Mesenchymal stem cell (in vitro differentiated cells and primary cell): ENCODE measurements at regions not wholly inside any gene's neighbourhood (a gene's known extent, or its start where the extent isn't known, plus 50 kb on each side); places are given as distances from the start of the nearest gene placed in this dataset.

ENCODE experiments used
- DNase-seq: peaks from one replicate; pipeline ENCODE4 v3.0.0-alpha.2; 2013
- H2AFZ ChIP-seq: one replicate; pipeline ENCODE4 v1.6.1; 2013; ENCODE audit warnings: low read depth, mild to moderate bottlenecking, control low read depth, inconsistent platforms, low read length, moderate library complexity
- H2AK5ac ChIP-seq: 2 replicates; pipeline ENCODE4 v1.6.1; 2013; ENCODE audit warnings: low read length, moderate library complexity, mild to moderate bottlenecking, inconsistent platforms; ENCODE audit not compliant: severe bottlenecking
- H2BK120ac ChIP-seq: one replicate; pipeline ENCODE4 v1.6.1; 2013; ENCODE audit warnings: low read depth, mild to moderate bottlenecking, inconsistent platforms, low read length, moderate library complexity
- H2BK12ac ChIP-seq, 2 experiments: one replicate each; pipeline ENCODE4 v1.6.1; 2013; ENCODE audit warnings: inconsistent platforms in 2 of 2, low read length in 2 of 2, mild to moderate bottlenecking in 2 of 2, moderate library complexity in 2 of 2, control low read depth in 1 of 2
- H2BK15ac ChIP-seq: one replicate; pipeline ENCODE4 v1.6.1; 2013; ENCODE audit warnings: mild to moderate bottlenecking, low read depth, inconsistent platforms; ENCODE audit not compliant: poor library complexity, severe bottlenecking
- H2BK5ac ChIP-seq: 2 replicates; pipeline ENCODE4 v1.6.1; 2013; ENCODE audit warnings: low read depth, mild to moderate bottlenecking, low read length, control low read depth, inconsistent platforms; ENCODE audit not compliant: poor library complexity, severe bottlenecking
- H3K14ac ChIP-seq, 2 experiments: one replicate each; pipeline ENCODE4 v1.6.1; 2013; ENCODE audit warnings: inconsistent platforms in 2 of 2, low read length in 2 of 2, control low read depth in 1 of 2, mild to moderate bottlenecking in 1 of 2, moderate library complexity in 1 of 2
- H3K18ac ChIP-seq, 2 experiments: one replicate each; pipeline ENCODE4 v1.6.1; 2013; ENCODE audit warnings: inconsistent platforms in 2 of 2, low read length in 2 of 2, control low read depth in 1 of 2, low read depth in 1 of 2, mild to moderate bottlenecking in 1 of 2
- H3K23ac ChIP-seq, 2 experiments: one replicate each; pipeline ENCODE4 v1.6.1; 2013; ENCODE audit warnings: inconsistent platforms in 2 of 2, low read length in 2 of 2, mild to moderate bottlenecking in 2 of 2, moderate library complexity in 2 of 2, control low read depth in 1 of 2
- H3K27ac ChIP-seq: 2 replicates; pipeline ENCODE4 v1.5.1; 2013; ENCODE audit warnings: mild to moderate bottlenecking, moderate library complexity, low read length, control low read depth, inconsistent platforms; ENCODE audit not compliant: poor library complexity, severe bottlenecking
- H3K27me3 ChIP-seq, 2 experiments: 2 replicates each; pipeline versions ENCODE4 v1.6.1 to v1.7.0; 2013; ENCODE audit warnings: low read length in 2 of 2, mild to moderate bottlenecking in 2 of 2, moderate library complexity in 2 of 2, control low read depth in 1 of 2, inconsistent platforms in 1 of 2; ENCODE audit not compliant: control insufficient read depth in 1 of 2, insufficient read depth in 1 of 2
- H3K36me3 ChIP-seq, 2 experiments: 2 replicates each; pipeline versions ENCODE4 v1.6.1 to v1.7.0; 2013; ENCODE audit warnings: low read length in 2 of 2, control low read depth in 1 of 2, inconsistent platforms in 1 of 2, low read depth in 1 of 2, mild to moderate bottlenecking in 1 of 2; ENCODE audit not compliant: insufficient read depth in 2 of 2, control insufficient read depth in 1 of 2
- H3K4ac ChIP-seq, 2 experiments: one replicate each; pipeline ENCODE4 v1.6.1; 2013; ENCODE audit warnings: inconsistent platforms in 2 of 2, low read length in 2 of 2, mild to moderate bottlenecking in 2 of 2, moderate library complexity in 2 of 2, control low read depth in 1 of 2, low read depth in 1 of 2
- H3K4me1 ChIP-seq: 2 replicates; pipeline ENCODE4 v1.6.1; 2013; ENCODE audit warnings: low read depth, low read length, control low read depth; ENCODE audit not compliant: control insufficient read depth, insufficient read depth
- H3K4me2 ChIP-seq: 2 replicates; pipeline ENCODE4 v1.6.1; 2013; ENCODE audit warnings: low read length, mild to moderate bottlenecking, inconsistent platforms; ENCODE audit not compliant: poor library complexity, severe bottlenecking
- H3K4me3 ChIP-seq, 2 experiments: 2 replicates each; pipeline versions ENCODE4 v1.5.1 to v1.7.0; 2013; ENCODE audit warnings: low read length in 2 of 2, mild to moderate bottlenecking in 2 of 2, control low read depth in 1 of 2, low read depth in 1 of 2; ENCODE audit not compliant: insufficient read depth in 1 of 2
- H3K79me1 ChIP-seq: replicated peaks from 2 replicates; pipeline ENCODE4 v1.6.1; 2013; ENCODE audit warnings: mild to moderate bottlenecking, control low read depth, low read length, inconsistent platforms; ENCODE audit not compliant: poor library complexity, severe bottlenecking
- H3K9ac ChIP-seq: 2 replicates; pipeline ENCODE4 v1.7.0; 2013; ENCODE audit warnings: mild to moderate bottlenecking, low read length, moderate library complexity
- H3K9me3 ChIP-seq: 2 replicates; pipeline ENCODE4 v1.7.0; 2013; ENCODE audit warnings: mild to moderate bottlenecking, low read length; ENCODE audit not compliant: control insufficient read depth
- H4K8ac ChIP-seq: one replicate; pipeline ENCODE4 v1.6.1; 2013; ENCODE audit warnings: inconsistent platforms, mild to moderate bottlenecking, low read length, moderate library complexity
- H4K91ac ChIP-seq: one replicate; pipeline ENCODE4 v1.6.1; 2013; ENCODE audit warnings: mild to moderate bottlenecking, low read length, inconsistent platforms
- WGBS: methylation state at CpG from one replicate; pipeline ENCODE4 v1.1.7; 2013; ENCODE audit warnings: mixed read lengths; 5-methylcytosine and 5-hydroxymethylcytosine counted together

DNA sequence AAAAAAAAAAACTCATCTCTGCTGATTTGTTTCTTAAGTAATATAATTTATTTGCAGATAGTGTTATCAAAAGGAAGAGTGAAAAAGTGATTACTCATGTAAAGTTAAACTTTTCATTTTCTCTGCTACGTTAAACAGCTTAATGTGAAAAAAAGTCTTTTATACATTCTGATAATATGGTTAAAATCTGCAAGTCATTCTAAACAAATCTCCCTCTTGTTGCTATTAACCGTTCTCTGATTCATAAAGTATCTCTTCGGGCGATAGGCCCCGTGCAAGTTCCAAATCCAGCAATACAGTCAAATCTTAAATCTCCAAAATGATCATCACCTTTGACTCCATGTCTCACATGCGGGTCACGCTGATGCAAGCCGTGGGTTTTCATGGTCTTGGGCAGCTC lies 732.0 kb downstream of the TAF11L14 start:
- Histone ChIP-seq H3K9ac (no peak overlapping the region), H3K4me3 (no peak overlapping the region), H4K91ac (no peak overlapping the region), H2BK120ac (no peak overlapping the region), H3K18ac (no peak overlapping the region), H3K4me2 (no peak overlapping the region), H3K23ac (no peak overlapping the region), H2BK15ac (no peak overlapping the region), H3K9me3 (no peaks in the 10 kb centered on the region), H3K14ac (no peak overlapping the region), H3K79me1 (no peaks in the 10 kb centered on the region), H3K27ac (no peak overlapping the region), H4K8ac (no peak overlapping the region), H2AK5ac (no peak overlapping the region), H3K4me1 (no peaks in the 10 kb centered on the region), H2BK5ac (no peak overlapping the region), H3K27me3 (no peaks in the 10 kb centered on the region), H3K36me3 (no peaks in the 10 kb centered on the region), H2AFZ (no peak overlapping the region), H2BK12ac (no peak overlapping the region), H3K4ac (no peak overlapping the region)
- WGBS: 94% methylated on average over 7 of the region's 8 CpGs
- no peak for DNase-seq

DNA sequence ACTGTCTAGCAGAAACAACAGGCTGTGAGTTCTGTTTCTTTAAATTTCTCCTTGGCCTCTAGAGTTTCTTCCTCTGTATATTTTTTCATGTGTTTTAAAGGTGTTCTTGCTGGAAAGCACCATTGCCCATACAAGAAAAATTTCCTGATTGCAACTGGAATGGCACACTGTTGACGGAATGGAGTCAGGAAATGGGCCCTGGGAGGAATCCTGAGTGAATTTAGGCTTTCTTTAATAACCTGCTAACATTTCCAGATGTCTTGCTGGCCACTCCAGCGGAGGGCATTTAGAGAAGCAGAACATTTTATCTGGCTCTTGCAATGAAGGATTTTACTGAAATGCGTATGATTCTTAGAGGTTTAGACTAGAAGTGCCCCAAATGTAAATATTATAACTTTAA lies 736.3 kb downstream of the TAF11L14 start:
- WGBS: 66% methylated on average over 3 of the region's 3 CpGs
- Histone ChIP-seq H2BK120ac (no peak overlapping the region), H2AK5ac (no peak overlapping the region), H3K4ac (no peak overlapping the region), H3K9ac (no peak overlapping the region), H3K27me3 (no peaks in the 10 kb centered on the region), H2BK12ac (no peak overlapping the region), H3K27ac (no peak overlapping the region), H3K4me3 (no peak overlapping the region), H3K4me2 (no peak overlapping the region), H3K9me3 (no peaks in the 10 kb centered on the region), H2BK15ac (no peak overlapping the region), H3K14ac (no peak overlapping the region), H3K23ac (no peak overlapping the region), H4K8ac (no peak overlapping the region), H3K4me1 (no peaks in the 10 kb centered on the region), H2BK5ac (no peak overlapping the region), H4K91ac (no peak overlapping the region), H3K36me3 (no peaks in the 10 kb centered on the region), H3K79me1 (no peaks in the 10 kb centered on the region), H2AFZ (no peak overlapping the region), H3K18ac (no peak overlapping the region)
- no peak for DNase-seq

DNA sequence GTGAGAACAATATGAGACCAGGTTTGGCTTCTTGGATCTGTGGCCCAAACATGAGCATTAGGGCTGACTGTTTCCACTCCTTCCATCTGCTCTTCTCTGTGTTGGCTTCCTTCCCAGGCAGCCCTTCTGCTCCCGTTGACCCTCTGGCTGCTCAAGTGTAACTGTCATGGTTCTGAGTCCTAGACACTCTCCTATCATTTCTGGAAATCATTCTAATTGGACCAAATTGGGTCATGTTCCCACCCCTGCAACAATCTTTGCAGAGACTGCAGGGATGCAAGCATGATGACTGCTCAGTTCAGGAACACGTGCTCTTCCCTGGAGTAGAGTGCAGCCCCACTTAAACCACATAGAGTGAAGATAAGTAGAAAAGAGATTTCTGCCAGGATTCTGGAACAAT lies 741.4 kb downstream of the TAF11L14 start:
- WGBS: 61% methylated on average over 2 of the region's 2 CpGs
- Histone ChIP-seq H3K9me3 (no peaks in the 10 kb centered on the region), H2BK15ac (no peak overlapping the region), H3K36me3 (no peaks in the 10 kb centered on the region), H3K23ac (no peak overlapping the region), H3K18ac (no peak overlapping the region), H3K4me2 (no peak overlapping the region), H3K9ac (no peak overlapping the region), H2BK5ac (no peak overlapping the region), H3K27me3 (no peaks in the 10 kb centered on the region), H2AK5ac (no peak overlapping the region), H2BK120ac (no peak overlapping the region), H3K4ac (no peak overlapping the region), H3K79me1 (no peaks in the 10 kb centered on the region), H3K4me1 (no peaks in the 10 kb centered on the region), H3K27ac (no peak overlapping the region), H2AFZ (no peak overlapping the region), H3K4me3 (no peak overlapping the region), H4K8ac (no peak overlapping the region), H4K91ac (no peak overlapping the region), H2BK12ac (no peak overlapping the region), H3K14ac (no peak overlapping the region)
- no peak for DNase-seq

DNA sequence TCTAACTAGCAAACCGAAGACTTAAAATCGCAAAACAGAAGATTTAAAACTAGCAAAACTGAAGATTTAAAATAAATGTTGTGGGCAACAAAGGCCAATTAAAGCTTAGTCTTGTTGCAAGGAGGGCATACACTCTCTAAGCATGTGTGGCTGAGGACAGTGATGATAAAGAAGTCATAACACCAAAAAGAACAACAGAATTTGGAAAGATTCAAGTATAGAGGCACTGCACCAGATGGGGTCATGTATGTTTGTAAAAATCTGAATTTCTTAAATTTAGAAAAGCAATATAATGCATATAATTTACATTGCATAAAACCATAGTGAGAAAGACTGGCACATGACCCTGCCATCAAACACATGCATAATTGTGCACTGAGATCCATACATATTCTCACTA lies 743.8 kb downstream of the TAF11L14 start:
- H2BK12ac ChIP-seq: no peak overlapping the region
- H2AK5ac ChIP-seq: no peak overlapping the region
- H2BK15ac ChIP-seq: no peak overlapping the region
- no peak overlapping the region for H2BK120ac ChIP-seq
- no peak overlapping the region for H3K4ac ChIP-seq
- H3K14ac ChIP-seq: no peak overlapping the region
- no peaks in the 10 kb centered on the region for H3K36me3 ChIP-seq
- H3K79me1 ChIP-seq: no peaks in the 10 kb centered on the region
- no peak overlapping the region for H4K8ac ChIP-seq
- H3K4me1 ChIP-seq: no peaks in the 10 kb centered on the region
- no peak overlapping the region for H3K18ac ChIP-seq
- 85% methylated on average over 2 of the region's 2 CpGs for WGBS
- no peaks in the 10 kb centered on the region for H3K27me3 ChIP-seq
- H4K91ac ChIP-seq: no peak overlapping the region
- no peak overlapping the region for H2AFZ ChIP-seq
- no peak for DNase-seq
- H3K9me3 ChIP-seq: no peaks in the 10 kb centered on the region
- no peak overlapping the region for H3K27ac ChIP-seq
- H3K4me2 ChIP-seq: no peak overlapping the region
- H3K9ac ChIP-seq: no peak overlapping the region
- H3K23ac ChIP-seq: no peak overlapping the region
- H3K4me3 ChIP-seq: no peak overlapping the region
- H2BK5ac ChIP-seq: no peak overlapping the region
